Bone marrow (tissue), 2 donors: ENCODE measurements at regions not wholly inside any gene's neighbourhood (a gene's known extent, or its start where the extent isn't known, plus 50 kb on each side); places are given as distances from the start of the nearest gene placed in this dataset.

Source experiments
- DNase-seq, 2 donors: peaks; one replicate each; lab custom pipeline; 2025; lab: John Stamatoyannopoulos, UW

GRCh38 chr12:90027889-90028634, 319.4 kb upstream of the ATP2B1 start:
- DNase-seq: no peak

- no peak for DNase-seq
These were observed 318.4 kb upstream of the ATP2B1 start for GRCh38 chr12:90027041-90027440.

GRCh38 chr12:90026516-90026915, 317.9 kb upstream of the ATP2B1 start:
- no peak for DNase-seq

GRCh38 chr12:90024262-90024661, 315.6 kb upstream of the ATP2B1 start:
- no peak for DNase-seq

- DNase-seq: no peak
These were observed 314.7 kb upstream of the ATP2B1 start for GRCh38 chr12:90023207-90023900.

GRCh38 chr12:90021795-90022440, 313.3 kb upstream of the ATP2B1 start:
- no peak for DNase-seq

GRCh38 chr12:90020881-90021280, 312.2 kb upstream of the ATP2B1 start:
- DNase-seq: no peak

- DNase-seq: no peak
These were observed 311.8 kb upstream of the ATP2B1 start for GRCh38 chr12:90020436-90020835.

- DNase-seq: no peak
These were observed 311.4 kb upstream of the ATP2B1 start for GRCh38 chr12:90020014-90020413.

- no peak for DNase-seq
These were observed 308.7 kb upstream of the ATP2B1 start for GRCh38 chr12:90017316-90017715.

- DNase-seq: no peak
These were observed 306.6 kb upstream of the ATP2B1 start for GRCh38 chr12:90015228-90015627.

GRCh38 chr12:90013409-90013808, 304.8 kb upstream of the ATP2B1 start:
- DNase-seq: peak in 1 of 2 donors; percentile 66

GRCh38 chr12:90010089-90010488, 301.5 kb upstream of the ATP2B1 start:
- DNase-seq: no peak

- no peak for DNase-seq
These were observed 299.6 kb upstream of the ATP2B1 start for GRCh38 chr12:90008277-90008676.

- DNase-seq: no peak
These were observed 295.9 kb upstream of the ATP2B1 start for GRCh38 chr12:90004319-90005074.

- DNase-seq: no peak
These were observed 295.1 kb upstream of the ATP2B1 start for GRCh38 chr12:90003688-90004087.

- no peak for DNase-seq
These were observed 292.1 kb upstream of the ATP2B1 start for GRCh38 chr12:90000721-90001120.

GRCh38 chr12:89999699-90000505, 291.3 kb upstream of the ATP2B1 start:
- peak in 1 of 2 donors; percentile 36 for DNase-seq

GRCh38 chr12:89995870-89996269, 287.2 kb upstream of the ATP2B1 start:
- DNase-seq: no peak

GRCh38 chr12:89994911-89995310, 286.3 kb upstream of the ATP2B1 start:
- no peak for DNase-seq

- no peak for DNase-seq
These were observed 285.0 kb upstream of the ATP2B1 start for GRCh38 chr12:89993632-89994031.
